ENCODE measurements at regions not wholly inside any gene's neighbourhood (a gene's known extent, or its start where the extent isn't known, plus 50 kb on each side); places are given as distances from the start of the nearest gene placed in this dataset.

- no peak for DNase-seq (ENCODE audit: low read depth)
- TF ChIP-seq CTCF (conservative IDR thresholded peaks at IDR 0.05; ENCODE audit: low read depth, low read length): no peak
- H3K4me3 ChIP-seq (ENCODE audit: low read depth, low read length): no peak overlapping the region
These were observed 1247.7 kb upstream of the AGA start for GRCh38 chr4:178689926-178690325.

DNA sequence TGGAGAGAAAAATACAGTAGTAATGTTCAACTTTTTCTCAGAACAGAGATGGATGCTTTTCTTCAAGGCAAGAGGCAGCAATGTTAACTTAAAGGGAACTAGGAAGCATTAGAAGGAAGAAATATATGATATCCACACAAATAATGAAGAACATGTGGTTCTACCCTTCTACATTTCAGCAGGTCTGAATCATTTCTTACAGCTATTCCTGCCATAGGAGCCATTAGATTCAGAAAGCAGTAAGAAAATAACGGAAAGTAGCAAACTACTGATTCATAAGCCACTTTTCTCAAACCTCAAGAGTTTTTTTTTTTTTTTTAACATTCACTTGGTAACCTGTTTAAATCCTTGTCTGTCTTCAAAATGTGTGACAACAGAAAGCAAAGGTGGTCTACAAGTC, 1251.6 kb upstream of the AGA start:
- TF ChIP-seq CTCF (conservative IDR thresholded peaks at IDR 0.05; ENCODE audit: low read depth, low read length): no peak
- H3K4me3 ChIP-seq (ENCODE audit: low read depth, low read length): no peak overlapping the region
- DNase-seq (ENCODE audit: low read depth): no peak

GRCh38 chr4:178696515-178696914, 1254.3 kb upstream of the AGA start:
- no peak for DNase-seq (ENCODE audit: low read depth)
- TF ChIP-seq CTCF (conservative IDR thresholded peaks at IDR 0.05; ENCODE audit: low read depth, low read length): no peak
- H3K4me3 ChIP-seq (ENCODE audit: low read depth, low read length): no peak overlapping the region

- TF ChIP-seq CTCF (conservative IDR thresholded peaks at IDR 0.05; ENCODE audit: low read depth, low read length): no peak
These were observed 1270.2 kb upstream of the AGA start for GRCh38 chr4:178712486-178712885.

GRCh38 chr4:178738026-178738425, 1295.8 kb upstream of the AGA start:
- no peak for DNase-seq (ENCODE audit: low read depth)
- H3K4me3 ChIP-seq (ENCODE audit: low read depth, low read length): no peak overlapping the region
- no peak for TF ChIP-seq CTCF (conservative IDR thresholded peaks at IDR 0.05; ENCODE audit: low read depth, low read length)

More at GRCh38 chr4:178712486-178712885, 1270.2 kb upstream of the AGA start:
- no peak overlapping the region for H3K4me3 ChIP-seq (ENCODE audit: low read depth, low read length)
- DNase-seq (ENCODE audit: low read depth): no peak

DNA sequence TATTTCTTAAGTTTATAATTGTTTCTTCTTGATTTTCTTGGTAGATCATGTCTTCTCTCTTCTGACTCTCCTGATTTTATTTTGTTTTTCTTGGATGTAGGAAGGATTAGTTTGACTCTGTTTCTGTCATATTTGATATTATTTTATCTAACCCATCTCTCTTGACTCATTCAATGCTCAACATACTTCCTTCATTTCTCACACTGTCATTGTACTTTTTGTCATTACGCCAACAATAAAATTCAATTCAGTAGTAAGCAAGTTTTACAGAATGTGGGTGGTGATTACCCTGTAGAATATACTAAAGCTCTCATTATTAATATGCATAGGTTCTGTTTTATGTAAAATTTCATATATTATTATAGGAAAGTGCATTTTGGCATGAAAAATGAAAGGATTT, 1303.0 kb upstream of the AGA start:
- no peak for DNase-seq (ENCODE audit: low read depth)
- H3K4me3 ChIP-seq (ENCODE audit: low read depth, low read length): no peak overlapping the region
- no peak for TF ChIP-seq CTCF (conservative IDR thresholded peaks at IDR 0.05; ENCODE audit: low read depth, low read length)

GRCh38 chr4:178752954-178753525, 1310.8 kb upstream of the AGA start:
- DNase-seq (ENCODE audit: low read depth): no peak
- H3K4me3 ChIP-seq (ENCODE audit: low read depth, low read length): no peak overlapping the region
- no peak for TF ChIP-seq CTCF (conservative IDR thresholded peaks at IDR 0.05; ENCODE audit: low read depth, low read length)

Measured in epithelial cell of proximal tubule (primary cell).